Choroid plexus epithelial cell (primary cell): ENCODE measurements at regions not wholly inside any gene's neighbourhood (a gene's known extent, or its start where the extent isn't known, plus 50 kb on each side); places are given as distances from the start of the nearest gene placed in this dataset.

Experiments used
- DNase-seq: peaks from one replicate; pipeline ENCODE4 v3.0.0-alpha.2; 2010; ENCODE audit warnings: low read depth
- H3K4me3 ChIP-seq: 2 replicates; pipeline ENCODE4 v1.5.1; 2011; ENCODE audit warnings: low read depth, mild to moderate bottlenecking, control low read depth, low read length, moderate library complexity
- TF ChIP-seq, protein P1 (sequence below): conservative IDR thresholded peaks from 2 replicates; pipeline ENCODE4 v1.5.1; 2011; ENCODE audit warnings: low read depth, mild to moderate bottlenecking, control low read depth, inconsistent platforms, low read length, moderate library complexity

DNA sequence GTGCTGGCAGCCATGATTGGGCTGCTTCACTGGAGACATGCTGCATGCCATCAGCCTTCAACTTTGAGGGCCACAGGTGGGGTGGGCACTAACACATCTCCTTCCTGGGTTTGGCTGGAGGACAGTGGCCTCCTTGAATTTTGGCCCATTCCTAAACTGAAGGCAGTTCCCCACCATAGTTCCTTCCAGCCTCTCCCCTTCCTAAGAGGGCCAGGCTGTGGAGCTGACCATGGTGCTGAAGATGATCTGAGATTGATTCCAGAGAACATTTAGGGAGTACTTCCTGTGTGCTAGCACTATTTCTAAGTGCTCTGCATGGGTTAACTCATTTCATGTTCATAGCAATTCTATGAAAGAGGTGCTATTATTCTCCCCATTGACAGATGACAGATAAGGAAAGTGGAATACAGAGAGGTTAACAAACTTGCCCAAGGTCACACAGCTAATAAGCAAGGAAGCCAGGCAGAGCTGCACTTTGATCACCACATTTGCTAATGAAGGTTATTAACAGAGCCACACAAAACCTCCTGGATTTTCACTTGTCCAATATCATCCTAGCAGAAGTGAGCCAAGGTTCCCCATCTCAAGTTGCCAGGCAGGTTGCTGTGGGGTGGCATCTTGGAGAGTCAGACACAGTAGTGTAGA is 175.3 kb downstream of the ZIC5 start:
- DNase-seq, result peak; percentile 57
- no peak overlapping the region for H3K4me3 ChIP-seq
- TF ChIP-seq, protein P1, sequence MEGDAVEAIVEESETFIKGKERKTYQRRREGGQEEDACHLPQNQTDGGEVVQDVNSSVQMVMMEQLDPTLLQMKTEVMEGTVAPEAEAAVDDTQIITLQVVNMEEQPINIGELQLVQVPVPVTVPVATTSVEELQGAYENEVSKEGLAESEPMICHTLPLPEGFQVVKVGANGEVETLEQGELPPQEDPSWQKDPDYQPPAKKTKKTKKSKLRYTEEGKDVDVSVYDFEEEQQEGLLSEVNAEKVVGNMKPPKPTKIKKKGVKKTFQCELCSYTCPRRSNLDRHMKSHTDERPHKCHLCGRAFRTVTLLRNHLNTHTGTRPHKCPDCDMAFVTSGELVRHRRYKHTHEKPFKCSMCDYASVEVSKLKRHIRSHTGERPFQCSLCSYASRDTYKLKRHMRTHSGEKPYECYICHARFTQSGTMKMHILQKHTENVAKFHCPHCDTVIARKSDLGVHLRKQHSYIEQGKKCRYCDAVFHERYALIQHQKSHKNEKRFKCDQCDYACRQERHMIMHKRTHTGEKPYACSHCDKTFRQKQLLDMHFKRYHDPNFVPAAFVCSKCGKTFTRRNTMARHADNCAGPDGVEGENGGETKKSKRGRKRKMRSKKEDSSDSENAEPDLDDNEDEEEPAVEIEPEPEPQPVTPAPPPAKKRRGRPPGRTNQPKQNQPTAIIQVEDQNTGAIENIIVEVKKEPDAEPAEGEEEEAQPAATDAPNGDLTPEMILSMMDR, result no peak

DNA sequence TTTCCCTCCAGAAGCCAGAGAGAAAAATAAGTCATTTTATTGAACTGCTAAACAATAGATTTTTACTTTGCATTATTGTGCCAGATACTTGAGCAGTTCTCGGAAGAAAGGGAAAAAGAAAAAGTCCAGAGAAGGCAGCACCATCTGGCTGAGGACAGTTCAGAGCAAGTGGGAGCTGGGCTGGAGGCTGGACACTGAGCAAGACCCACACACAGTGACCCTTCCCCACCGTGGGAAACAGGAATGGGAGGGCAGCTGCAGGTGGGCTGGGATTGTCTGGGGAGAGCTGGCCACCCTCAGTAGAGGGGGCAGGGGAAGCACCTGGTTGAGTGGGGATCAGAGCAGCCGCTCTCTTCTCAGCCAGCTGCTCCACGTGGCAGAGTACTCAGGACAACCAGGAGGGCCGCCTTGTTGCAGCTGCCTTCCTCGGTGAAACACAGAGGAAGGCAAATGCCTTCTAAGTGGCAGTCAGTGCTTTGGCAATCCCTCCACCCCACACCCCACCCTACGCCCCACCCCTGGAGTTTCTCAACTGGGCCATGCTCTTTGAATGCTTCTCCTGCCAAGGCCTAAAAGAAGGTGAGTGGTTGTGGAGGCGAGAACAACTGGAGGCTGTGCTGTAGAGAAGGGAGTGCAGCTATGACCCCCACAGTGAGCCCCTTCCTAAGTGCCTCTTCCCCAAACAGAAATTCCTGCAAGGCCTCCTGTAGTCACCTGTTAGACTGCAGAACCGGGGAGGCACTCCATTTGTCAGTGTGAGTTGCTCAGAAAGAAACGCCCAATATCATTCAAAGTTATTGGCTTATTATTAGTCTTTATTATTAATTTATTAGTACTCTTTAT is 179.3 kb downstream of the ZIC5 start:
- TF ChIP-seq, protein P1, result no peak
- DNase-seq, result no peak
- H3K4me3 ChIP-seq, result no peak overlapping the region

DNA sequence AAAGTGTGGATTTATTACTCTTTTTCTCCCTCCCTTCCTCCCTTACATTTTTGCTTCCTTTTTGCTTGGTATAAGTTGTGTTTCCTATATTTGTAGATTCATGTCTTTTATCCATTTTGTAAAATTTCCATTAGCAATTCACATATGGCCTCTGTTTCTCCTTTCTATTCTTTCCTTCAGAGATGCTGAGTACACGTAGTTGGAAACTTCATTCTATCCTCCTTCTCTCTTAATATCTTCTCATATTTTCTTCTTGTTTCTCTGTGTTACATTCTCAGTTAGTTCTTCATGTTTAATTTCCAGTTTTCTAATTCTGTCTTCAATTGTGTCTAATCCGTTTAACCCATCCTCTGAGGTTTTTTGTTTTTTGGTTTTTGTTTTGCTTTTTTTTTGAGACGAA is 188.9 kb downstream of the ZIC5 start:
- TF ChIP-seq, protein P1, result no peak
- no peak overlapping the region for H3K4me3 ChIP-seq
- no peak for DNase-seq

DNA sequence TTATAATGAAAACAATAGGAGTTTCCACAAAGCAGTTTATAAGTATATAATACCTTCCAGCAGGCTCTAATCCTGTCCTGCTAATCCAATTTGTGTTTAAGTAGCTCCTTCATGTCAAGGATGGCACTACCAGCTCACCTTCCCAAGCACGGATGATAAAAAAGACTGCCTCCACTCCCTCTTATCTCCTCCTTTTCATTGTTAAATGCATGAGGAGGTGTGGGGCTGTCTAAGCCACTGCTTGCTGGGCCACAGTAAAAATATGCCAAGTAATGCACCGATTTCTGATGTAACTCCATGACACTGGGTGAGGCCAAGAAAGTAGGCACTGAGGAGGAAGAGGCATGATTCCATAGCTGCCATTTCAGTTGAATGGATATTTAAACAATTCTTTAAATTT is 193.1 kb downstream of the ZIC5 start:
- no peak for DNase-seq
- no peak overlapping the region for H3K4me3 ChIP-seq
- TF ChIP-seq, protein P1, result no peak

DNA sequence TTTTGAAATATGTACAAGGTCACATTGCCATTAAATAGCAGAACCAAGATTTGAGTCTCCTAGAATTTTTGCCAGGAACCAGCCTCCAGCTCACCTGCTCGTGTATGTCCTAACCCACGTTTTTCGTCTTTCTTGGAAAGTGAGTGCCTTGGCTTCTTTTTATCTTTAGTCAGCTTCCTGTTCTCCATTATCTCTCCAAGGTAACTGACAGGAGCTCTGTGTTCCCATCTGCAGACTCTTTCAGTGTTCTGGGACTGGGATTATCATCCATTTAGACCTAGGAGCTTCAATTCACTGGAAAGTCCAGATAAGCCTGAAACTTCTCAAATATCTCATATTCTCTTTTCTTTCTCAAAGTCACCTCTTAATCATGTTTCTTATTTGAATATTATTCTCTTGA is 193.7 kb downstream of the ZIC5 start:
- no peak overlapping the region for H3K4me3 ChIP-seq
- DNase-seq, result no peak
- TF ChIP-seq, protein P1, result no peak

DNA sequence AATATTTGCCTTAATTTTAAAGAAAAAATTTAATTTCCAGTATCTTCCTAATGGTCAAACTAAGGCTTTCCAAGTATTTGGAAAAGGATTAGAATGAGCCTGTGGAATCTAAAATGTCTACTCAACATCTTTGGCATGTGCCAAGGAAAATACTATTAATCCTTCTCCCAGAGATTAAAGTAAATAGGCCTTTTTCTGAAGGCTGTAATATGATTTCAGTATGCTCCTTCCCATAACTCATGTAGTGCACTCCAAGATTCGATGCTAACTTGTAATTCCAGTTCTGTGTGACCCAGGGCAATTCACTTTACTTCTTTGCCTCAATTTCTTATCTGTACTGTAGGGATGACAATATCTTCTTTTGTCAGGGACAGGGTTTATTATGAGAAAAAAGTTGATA is 196.9 kb downstream of the ZIC5 start:
- H3K4me3 ChIP-seq, result no peak overlapping the region
- no peak for DNase-seq
- TF ChIP-seq, protein P1, result no peak
